NCI-H82 treated with DMSO at 0.1 percent for 48 hours (cell line): ENCODE measurements at regions not wholly inside any gene's neighbourhood (a gene's known extent, or its start where the extent isn't known, plus 50 kb on each side); places are given as distances from the start of the nearest gene placed in this dataset.

Experiments
- DNase-seq: peaks from one replicate; lab custom pipeline; 2025; ENCODE audit not compliant: unreplicated experiment; lab: John Stamatoyannopoulos, UW

- DNase-seq: no peak
These were observed 206.9 kb upstream of the SIX2 start for GRCh38 chr2:45216118-45216517.

GRCh38 chr2:45214550-45214949, 205.3 kb upstream of the SIX2 start:
- DNase-seq: no peak

DNA sequence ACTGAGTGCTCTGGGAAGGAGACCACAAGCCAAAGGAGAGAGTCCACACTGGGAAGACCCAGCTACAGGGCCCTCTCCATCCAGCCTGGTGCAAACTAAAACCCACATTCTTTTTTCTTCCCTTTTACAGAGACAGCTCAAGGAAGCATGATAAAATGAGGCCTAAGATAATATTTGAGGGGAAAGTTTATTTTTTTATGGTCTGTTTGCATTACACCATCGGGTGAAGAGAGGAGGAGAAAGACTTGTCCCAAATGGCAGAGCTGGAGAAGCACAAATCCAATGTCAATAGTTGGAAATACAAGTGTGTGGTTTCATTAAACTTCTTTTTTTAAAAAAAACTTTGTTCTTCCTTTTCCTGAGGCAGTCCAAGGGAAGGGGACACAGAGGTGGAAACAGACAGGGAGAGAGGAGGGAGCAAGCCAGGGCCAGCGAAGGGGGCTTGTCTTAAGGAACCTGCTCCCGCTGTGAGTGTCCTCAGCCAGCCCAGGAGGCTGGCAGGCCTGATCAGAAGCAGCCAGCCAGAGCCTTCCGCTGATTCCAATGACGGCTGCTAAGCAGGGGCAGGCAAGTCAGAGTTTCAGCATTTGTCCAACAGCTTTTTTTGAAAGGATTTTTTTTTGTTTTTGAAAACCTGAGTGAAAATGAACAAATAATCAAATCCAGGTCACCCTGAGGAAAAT, 203.8 kb upstream of the SIX2 start:
- DNase-seq: no peak

GRCh38 chr2:45211636-45212035, 202.4 kb upstream of the SIX2 start:
- no peak for DNase-seq

GRCh38 chr2:45210462-45211195, 201.4 kb upstream of the SIX2 start:
- DNase-seq: no peak

- no peak for DNase-seq
These were observed 200.6 kb upstream of the SIX2 start for GRCh38 chr2:45209875-45210274.

GRCh38 chr2:45209302-45209701, 200.1 kb upstream of the SIX2 start:
- DNase-seq: no peak

- no peak for DNase-seq
These were observed 197.8 kb upstream of the SIX2 start for GRCh38 chr2:45207101-45207500.

DNA sequence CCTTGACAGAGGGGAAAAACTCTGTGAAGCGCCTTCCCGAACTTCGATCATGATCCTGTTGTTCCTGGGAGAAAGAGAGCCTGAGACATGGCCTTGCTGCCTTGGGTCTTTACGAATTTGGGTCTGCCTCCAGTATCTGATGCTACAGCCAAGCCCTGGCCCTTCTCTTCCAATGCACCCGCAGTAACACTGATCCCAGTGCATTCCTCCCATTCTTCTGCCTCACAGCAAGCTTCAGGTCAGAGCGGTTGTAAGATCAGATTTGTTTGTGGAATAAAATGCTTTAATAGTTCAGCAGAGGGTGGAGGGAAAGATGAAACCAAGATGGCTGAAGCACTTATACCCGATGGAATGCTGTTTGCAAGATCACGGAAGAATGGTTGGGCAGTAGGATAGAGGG, 196.7 kb upstream of the SIX2 start:
- no peak for DNase-seq

DNA sequence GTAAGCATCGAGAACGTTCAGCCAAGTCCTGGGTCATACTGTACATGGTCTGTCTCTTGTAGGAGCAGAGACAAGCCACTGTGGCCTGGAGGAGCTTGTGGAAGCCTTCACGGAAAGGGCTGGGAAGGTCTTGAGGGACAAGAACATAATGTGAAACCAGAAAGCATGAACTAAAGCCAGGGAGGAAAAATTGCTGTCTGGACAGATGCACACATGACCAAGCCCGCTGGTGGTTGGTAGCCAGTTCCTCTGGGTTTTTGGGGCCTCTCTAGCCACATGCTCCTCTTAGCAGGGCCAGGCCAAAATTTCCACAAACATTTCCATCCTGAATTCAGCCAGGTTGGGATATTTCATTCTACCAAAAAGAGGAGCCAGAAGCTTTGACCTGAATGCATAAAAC, 196.2 kb upstream of the SIX2 start:
- DNase-seq: no peak

GRCh38 chr2:45203400-45203799, 194.1 kb upstream of the SIX2 start:
- no peak for DNase-seq

GRCh38 chr2:45199973-45200372, 190.7 kb upstream of the SIX2 start:
- peak; percentile 76 for DNase-seq

DNA sequence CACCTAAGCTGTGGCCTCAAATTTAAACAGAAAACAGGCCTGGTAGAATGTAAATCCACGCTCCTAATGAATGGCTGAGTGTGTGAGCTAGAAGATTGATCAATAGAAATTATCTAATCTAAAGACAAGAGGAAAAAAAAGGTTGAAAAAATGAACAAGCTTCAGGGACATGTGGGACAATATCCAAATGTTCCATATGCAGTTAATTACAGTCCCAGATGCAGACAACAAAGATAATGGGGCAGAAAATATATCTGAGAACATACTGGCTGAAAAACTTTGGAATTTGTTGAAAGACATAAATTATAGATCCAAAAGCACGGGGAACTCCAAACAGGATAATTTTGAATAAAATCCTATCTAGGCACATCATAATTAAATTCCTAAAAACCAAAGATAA, 186.7 kb upstream of the SIX2 start:
- no peak for DNase-seq

DNA sequence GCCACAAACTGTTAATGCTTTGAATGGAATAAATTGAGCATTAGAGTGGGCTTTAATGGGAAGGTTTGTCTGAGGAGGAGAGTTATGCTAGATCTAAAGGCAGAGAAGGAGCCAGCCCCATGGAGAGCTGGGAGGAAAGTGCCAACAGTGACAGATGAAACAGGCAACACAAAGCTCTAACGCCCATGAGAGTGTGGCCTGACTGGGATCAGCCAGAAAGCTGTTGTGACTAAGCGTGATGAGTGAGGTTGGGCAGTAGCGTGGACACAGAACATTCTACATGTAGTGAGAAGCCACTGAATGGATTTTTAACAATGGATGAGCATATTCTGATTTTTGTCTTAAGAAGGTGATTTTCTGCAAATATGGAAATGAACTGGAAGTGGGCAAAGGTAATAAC, 185.3 kb upstream of the SIX2 start:
- DNase-seq: no peak

DNA sequence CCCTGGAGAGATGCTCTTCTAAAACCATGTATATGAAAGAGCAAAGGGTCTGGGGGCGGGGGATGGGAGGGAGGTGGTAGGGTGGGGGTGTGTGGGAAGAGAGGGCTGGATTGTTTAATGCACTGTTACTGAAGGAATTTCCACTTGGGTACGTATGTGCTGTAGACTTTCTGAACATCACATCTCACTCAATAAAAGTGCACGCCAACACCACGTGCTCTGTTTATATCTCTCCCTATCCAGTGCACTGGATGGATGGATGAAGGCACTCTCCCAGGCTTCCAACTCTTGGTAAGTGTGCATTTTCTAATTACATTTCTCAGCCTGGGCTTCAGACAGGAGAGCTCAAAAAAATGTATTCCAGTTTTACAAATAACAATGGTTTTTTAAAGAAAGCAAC, 184.3 kb upstream of the SIX2 start:
- DNase-seq: no peak

DNA sequence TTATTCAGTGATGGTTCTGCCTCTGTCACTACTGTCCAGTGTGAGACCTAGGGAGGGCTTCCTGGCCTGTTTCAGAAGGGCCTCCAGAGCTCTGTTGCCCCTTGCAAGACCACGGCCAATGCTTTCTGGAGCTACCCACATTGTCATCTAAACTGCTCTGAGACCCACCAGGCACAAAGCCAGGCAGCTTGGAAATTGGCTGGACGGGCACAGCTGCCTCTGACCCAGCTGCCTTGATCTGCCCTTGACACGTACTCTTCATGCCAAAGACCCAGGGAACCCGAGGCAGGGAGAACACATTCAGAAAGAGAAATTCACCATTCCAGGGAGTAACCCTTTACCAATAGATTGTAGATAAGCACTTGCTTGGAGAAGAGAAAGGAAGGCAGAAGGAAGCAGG, 183.7 kb upstream of the SIX2 start:
- DNase-seq: no peak

DNA sequence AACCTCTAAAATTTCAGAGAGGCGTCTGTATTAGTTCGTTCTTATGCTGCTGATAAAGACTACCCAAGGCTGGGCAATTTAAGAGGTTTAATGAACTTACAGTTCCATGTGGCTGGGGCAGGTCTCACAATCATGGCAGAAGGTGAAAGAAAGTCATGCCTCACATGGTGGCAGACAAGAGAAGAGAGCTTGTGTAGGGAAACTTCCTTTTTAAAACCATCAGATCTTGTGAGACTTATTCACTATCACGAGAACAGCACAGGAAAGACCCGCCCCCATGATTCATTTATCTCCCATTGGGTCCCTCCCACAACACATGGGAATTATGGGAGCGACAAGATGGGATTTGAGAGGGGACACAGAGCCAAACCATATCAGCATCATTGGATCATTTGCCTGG, 183.2 kb upstream of the SIX2 start:
- no peak for DNase-seq

DNA sequence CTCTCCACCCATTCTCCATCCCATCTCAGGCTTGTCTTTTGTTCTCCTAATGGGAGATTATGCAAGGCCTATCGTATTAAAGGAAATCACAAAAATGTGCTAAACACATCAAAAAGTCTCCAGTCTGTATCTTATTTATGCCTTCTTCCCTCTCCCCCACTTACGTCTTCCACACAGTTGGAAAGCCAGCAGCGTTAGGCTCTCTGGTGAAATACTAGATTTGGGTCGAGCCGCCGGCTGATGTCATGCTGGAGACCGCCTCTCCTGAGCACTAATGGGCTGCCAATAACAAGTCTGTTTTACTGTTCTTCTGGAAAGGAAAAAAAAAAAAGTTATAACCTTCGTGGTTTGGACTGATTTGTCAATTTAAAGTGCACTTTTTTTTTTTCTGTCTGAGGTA, 182.7 kb upstream of the SIX2 start:
- DNase-seq: no peak

DNA sequence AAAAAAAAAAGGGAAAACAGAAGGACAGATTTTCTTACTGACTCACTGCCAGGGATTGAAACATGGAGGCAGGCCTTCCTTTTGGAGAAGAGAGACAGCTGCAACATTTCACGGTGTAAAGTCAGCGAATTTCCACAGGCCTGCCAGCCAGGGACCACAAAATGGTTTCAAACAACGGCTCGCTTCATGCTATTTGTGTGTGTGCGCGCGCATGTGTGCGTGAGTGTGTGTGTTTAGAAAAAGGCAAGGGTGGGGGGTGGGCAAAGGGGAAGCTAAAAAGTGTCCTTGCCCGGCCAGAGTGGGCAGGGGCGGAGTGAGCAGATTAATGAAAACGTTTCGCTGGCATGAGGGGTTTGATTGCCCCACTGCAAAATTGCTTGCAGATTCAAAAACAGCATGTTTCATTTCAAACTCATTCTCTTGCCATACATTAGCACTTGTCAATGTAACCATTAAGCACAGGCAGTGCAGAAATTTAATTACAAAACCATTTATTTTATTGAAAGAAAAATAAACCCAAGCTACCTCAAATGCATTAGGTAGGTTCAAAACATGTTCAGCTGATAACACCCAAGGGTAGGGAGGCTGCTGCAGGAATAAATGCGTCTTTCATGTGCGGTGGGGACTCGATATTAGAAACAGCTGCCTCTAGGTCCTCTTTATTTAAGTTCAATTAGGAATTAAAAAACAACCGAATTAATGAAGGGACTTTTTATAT, 182.1 kb upstream of the SIX2 start:
- no peak for DNase-seq

DNA sequence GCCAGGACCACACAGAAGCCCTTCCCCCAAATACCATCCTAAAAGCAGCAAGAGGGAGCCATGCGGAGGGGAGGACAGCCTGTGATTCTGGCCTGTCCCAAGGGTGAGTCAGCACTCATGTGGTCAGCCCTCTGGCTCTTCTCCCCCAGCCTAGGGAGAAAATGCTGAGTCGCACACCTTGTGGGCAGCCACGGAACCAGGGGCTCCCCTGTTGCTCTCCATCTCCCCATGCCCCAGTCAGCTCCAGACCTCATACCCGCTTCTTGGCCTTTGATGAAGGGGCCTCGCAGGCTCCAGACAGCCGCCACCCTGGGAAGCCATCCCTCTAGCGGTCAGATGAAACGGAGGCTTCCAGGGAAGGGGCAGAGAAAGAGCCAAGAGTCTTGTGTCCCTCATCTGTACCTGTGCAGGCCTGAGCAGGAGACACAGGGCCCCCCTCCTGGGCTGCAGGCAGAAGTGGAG, 181.3 kb upstream of the SIX2 start:
- DNase-seq: no peak

DNA sequence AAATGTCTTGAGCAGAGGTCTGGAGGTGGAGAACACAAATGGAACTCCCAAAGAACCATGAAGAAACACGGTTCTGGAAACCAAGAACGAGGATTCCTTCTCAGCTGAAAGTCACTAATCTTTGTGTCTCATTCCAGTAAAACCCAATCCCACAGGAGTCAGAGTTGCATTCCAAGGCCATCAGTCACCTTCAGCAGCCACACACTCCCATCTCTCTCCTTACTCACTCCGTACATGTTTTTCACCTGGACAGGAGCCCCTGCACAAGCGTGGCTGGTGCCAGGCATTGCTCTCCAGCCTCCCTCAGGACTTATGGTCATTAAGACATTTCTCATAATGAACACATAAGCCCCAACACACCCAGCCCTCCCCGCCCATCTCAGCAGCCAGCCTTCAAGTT, 175.4 kb upstream of the SIX2 start:
- no peak for DNase-seq

- DNase-seq: no peak
These were observed 173.5 kb upstream of the SIX2 start for GRCh38 chr2:45182667-45183295.
